ENCODE measurements at regions not wholly inside any gene's neighbourhood (a gene's known extent, or its start where the extent isn't known, plus 50 kb on each side); places are given as distances from the start of the nearest gene placed in this dataset.
"Not testable (repeated sequence)": the region's sequence is repeated elsewhere in the genome, so short reads cannot be mapped to it uniquely, and the experiment has no call there.

- no peak for DNase-seq (ENCODE audit: low spot score)
These were observed 500.1 kb upstream of the JAG1 start for GRCh38 chr20:11173916-11174315.

GRCh38 chr20:11174861-11175260 lies 501.1 kb upstream of the JAG1 start:
- DNase-seq (ENCODE audit: low spot score), result no peak

GRCh38 chr20:11176431-11176830 lies 502.6 kb upstream of the JAG1 start:
- DNase-seq (ENCODE audit: low spot score), result no peak

DNA sequence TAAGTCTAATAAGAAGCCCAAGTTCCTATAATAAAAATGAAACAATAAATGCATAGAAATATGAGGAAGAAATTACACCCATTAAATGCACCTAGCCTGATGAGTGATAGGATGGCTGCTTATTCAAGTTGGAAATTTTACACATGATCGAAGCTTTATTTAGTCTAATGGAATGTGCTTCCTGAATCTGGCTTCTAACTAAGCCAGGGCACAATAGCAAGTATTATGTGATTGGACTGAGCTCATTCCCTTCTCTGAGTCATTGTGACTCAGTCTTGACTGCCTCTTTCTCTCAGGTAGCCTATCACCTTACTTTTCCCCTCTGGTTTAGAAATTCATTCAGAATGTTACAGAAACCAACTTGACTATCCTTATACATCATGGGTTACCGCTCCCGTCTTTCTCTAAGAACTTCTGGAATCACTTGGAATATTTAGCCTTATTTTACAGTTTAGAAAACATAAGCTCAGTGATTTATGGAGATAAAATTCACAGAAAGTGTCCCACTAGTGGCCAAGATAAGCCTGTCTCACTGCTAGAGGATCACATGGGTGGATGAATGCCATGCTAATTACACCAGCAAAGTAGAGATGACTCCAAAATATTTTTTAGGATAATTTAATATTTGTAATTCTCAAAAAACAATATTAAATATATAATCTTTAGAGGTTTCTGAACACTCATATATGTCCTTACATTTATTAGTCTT lies 505.3 kb upstream of the JAG1 start:
- no peak for DNase-seq (ENCODE audit: low spot score)

DNA sequence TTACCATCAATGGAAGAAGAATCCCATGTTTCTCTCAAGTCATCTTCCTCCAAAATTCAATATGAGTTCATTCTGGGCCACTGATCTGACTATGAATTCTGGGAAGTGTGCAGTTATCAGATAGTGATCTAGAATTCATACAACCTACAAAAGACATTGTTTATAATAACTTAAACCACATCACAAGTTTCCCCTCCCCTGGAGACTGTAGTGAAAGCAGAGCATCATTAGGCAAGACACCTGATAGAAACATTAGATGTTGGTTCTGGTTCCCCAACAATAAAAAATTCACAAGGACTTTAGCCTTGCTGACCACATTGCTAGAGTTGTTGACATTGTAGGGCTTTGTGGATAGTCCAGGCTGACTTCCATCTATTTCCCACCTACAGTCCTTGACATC lies 506.4 kb upstream of the JAG1 start:
- no peak for DNase-seq (ENCODE audit: low spot score)

DNA sequence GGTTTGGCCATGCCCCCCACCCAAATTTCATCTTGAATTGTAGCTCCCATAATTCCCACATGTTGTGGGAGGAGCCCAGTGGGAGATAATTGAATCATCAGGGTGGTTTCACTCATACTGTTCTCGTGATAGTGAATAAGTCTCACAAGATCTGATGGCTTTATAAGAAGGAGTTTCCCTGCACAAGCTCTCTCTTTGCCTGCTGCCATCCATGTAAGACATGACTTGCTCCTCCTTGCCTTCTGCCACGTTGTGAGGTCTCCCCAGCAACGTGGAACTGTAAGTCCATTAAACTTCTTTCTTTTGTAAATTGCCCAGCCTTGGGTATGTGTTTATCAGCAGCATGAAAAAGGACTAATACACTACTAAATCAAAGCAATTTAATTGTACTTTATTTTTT lies 507.3 kb upstream of the JAG1 start:
- DNase-seq (ENCODE audit: low spot score), result not testable (repeated sequence)

GRCh38 chr20:11181966-11182365 lies 508.2 kb upstream of the JAG1 start:
- no peak for DNase-seq (ENCODE audit: low spot score)

- no peak for DNase-seq (ENCODE audit: low spot score)
These were observed 508.9 kb upstream of the JAG1 start for GRCh38 chr20:11182720-11183119.

DNA sequence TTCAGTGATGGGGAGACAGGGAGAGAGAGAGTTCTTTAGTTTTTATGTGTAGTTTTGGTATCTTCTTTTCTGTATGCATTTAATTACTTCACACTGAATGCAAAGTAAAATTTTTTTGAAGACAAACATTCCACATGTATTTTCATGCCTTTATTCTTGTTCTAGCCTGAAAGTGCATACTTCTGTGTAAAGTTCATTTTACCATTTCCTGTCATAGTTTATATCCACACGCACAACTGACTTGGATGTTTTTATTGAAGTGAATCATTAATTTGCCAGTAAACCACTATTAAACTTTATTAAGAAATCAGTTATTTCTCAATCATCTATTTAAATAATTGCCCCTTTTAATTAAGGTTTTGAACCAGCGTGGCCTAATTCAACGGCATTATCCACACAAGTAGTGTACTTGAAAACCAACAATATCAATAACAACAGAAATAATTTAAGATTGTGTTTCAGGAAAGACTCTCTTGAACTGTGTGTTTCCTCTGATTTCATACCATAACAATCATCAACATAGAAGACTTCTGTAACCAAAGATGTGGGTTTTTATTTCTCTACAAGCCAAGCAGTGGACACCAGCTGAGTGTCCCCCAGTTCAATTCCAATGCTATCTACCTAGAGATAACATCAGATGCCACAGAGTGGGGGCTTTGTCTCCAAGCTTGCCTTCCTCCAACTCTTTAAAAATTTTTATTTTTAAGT lies 512.7 kb upstream of the JAG1 start:
- no peak for DNase-seq (ENCODE audit: low spot score)

DNA sequence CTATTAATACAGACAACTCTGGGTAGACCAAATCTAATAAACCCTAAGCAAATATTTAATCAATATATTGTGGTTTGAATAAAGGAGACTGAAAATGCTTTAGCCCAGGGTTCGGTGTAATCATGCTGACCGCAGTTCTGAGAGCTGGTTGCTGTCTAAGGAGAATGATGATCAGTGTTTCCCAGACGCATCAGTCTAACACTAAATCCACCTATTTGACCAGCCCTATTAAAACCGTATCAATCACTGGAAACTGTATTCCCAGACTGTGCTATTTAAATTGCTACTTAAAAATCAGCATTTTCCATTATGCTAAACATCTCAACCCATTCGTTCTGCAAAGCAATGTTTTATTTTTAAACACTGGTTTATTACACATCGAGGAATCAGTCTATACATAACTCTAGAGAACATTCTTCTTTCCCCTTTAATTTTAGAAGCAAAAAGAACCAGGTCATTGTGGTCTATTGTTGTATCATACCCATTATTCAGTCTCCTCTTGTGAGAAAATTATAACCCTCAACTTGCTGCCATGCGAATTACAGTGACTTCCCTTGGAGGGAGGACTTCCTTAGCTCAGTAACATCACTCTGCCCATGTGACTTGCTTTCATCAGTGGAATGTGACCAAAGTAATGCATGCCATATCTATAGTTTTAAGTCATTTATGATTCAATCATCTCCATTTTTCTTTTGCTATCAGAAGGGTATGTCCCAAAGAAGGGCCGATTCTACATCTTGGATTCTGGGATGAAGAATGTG lies 515.2 kb upstream of the JAG1 start:
- DNase-seq (ENCODE audit: low spot score), result no peak

DNA sequence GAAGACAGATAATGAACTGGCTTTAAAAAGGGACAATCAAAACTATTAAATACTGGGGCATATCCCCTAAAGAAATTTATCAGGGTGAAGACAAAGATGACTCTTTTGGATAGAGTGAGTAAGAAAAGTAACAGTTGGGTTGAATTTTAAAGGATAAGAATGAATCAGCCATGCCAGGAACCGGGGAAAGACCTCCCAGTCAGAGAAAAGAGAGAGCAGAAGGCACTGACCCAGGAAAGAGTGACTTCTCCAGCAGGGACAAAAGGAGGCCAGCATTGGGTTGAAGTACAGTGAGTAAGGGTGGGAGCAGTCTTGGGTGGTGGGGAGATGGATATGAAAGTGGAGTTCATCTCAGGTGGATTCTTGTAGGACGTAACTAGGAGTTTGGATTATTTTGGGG lies 516.9 kb upstream of the JAG1 start:
- DNase-seq (ENCODE audit: low spot score), result no peak

DNA sequence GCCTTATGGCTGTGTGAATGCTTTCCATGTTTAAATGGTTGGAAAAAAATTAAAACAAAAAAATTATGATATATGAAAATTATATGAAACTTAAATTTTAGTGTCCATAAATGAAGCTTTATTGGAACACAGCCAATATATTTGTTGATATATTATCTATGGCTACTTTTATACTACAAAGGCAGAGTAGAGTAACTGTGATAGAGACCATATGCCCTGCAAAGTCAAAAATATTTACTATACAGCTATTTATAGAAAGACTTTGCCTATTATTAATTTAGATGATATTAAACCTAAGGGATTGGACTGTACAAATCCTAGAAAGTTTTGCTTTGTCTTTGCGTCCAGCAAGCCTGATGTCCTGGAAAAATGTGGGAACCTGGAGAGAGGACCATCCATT lies 518.3 kb upstream of the JAG1 start:
- no peak for DNase-seq (ENCODE audit: low spot score)

DNA sequence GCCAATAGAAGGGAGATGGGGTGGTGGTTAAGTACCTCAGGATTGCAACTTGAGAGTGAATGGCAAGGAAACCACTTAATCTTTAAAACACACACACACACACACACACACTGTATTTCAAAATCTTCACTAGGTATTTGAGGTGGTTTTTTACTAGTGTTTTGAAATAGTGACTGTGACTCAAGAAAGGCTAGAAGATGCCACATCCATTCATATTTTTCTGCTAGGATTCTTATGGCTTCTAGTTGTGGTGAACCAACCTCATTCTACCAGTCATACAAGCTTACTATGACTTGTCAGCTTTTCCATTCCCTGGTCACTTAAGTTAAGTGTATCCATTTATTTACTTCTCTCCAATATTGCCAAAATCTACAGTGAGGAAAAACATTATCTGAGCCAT lies 519.4 kb upstream of the JAG1 start:
- DNase-seq (ENCODE audit: low spot score), result no peak

- no peak for DNase-seq (ENCODE audit: low spot score)
These were observed 521.4 kb upstream of the JAG1 start for GRCh38 chr20:11195169-11195568.

- DNase-seq (ENCODE audit: low spot score), result no peak
These were observed 522.2 kb upstream of the JAG1 start for GRCh38 chr20:11195899-11196558.

DNA sequence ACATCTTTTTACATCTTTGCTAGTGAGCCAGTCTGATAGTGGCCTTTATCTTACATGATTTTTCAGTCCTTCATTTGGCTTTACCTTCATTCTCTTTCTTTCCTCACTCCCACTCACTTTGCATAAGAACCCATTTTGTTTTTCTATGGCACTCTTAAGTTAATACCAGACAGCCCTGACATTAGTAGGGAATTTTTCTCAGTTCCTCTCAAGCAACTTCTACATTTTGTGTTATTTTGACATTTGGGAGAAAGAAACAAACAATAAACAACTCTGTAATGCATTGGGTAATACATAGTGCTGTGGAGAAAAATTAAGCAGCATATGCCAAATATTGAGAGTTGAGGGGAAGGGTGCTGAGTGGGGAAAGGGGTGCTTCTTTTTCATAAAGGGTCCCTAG lies 524.1 kb upstream of the JAG1 start:
- no peak for DNase-seq (ENCODE audit: low spot score)

- no peak for DNase-seq (ENCODE audit: low spot score)
These were observed 526.6 kb upstream of the JAG1 start for GRCh38 chr20:11200423-11200822.

GRCh38 chr20:11204926-11205768 lies 531.3 kb upstream of the JAG1 start:
- DNase-seq (ENCODE audit: low spot score), result no peak

DNA sequence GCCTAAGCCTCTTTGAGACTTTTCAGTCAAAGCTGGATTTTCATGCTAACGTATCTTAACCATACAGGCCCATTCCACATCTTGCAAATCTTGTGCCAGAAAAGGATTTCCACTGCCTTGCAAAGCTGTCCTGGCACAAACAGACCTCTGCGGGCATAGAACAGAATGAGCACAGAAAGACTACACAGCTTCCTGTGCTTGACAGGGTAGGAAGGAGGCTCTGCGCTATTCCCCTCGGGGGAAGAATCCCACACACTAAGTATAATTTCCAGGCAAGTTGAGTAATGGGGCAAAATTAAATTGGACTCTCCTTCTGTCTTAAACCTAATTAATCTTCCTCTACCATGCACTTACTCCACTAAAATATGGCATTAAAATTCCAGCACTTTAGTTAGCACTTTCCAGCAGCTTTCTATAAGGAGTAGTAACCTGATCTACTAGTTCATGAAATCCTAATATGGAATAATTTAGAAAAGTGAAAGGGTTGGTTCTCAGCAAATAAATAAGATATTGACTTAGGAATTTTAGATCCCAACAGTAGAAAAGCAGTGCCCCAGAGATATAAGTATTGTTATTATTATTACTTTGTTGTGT lies 532.1 kb upstream of the JAG1 start:
- no peak for DNase-seq (ENCODE audit: low spot score)

DNA sequence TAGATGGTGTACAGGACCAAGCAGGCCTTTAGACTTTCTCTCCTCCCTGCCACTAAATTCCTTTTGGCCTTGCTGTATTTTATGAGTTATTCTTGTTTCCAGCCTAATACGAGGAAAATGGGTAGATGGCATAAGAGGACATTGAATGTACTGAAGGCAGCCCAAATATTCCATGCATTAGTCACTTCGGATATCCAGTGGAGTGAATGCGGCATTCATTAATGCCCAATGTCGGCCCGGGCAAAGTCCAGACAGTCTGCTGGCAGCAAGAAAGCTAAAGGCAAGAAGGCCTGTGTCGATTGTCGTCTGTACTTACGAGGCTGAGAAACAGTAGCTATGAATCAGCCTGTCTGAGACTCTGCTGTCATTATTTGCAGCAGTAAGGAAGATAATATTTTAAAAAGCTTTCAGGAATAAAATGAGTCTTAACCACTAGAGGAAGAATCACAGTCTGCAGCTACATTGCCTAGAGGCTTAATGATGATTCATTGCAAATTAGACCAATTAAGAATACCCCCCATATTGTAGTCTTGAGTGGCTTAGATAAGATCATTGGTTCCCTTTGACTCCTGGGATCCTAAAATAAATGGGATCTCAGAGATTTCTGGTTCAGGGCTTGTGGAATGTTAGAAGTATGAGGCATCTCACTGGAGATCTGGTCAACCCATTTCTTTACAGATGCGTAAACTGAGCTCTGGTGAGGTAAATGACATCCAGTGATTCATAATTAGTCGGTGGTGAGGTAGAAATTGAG lies 534.1 kb upstream of the JAG1 start:
- no peak for DNase-seq (ENCODE audit: low spot score)

- no peak for DNase-seq (ENCODE audit: low spot score)
These were observed 536.8 kb upstream of the JAG1 start for GRCh38 chr20:11210611-11211010.
